ENCODE measurements at regions not wholly inside any gene's neighbourhood (a gene's known extent, or its start where the extent isn't known, plus 50 kb on each side); places are given as distances from the start of the nearest gene placed in this dataset.

GRCh38 chr2:458425-458815 lies 170.5 kb upstream of the ALKAL2 start:
- TF ChIP-seq, protein P1, sequence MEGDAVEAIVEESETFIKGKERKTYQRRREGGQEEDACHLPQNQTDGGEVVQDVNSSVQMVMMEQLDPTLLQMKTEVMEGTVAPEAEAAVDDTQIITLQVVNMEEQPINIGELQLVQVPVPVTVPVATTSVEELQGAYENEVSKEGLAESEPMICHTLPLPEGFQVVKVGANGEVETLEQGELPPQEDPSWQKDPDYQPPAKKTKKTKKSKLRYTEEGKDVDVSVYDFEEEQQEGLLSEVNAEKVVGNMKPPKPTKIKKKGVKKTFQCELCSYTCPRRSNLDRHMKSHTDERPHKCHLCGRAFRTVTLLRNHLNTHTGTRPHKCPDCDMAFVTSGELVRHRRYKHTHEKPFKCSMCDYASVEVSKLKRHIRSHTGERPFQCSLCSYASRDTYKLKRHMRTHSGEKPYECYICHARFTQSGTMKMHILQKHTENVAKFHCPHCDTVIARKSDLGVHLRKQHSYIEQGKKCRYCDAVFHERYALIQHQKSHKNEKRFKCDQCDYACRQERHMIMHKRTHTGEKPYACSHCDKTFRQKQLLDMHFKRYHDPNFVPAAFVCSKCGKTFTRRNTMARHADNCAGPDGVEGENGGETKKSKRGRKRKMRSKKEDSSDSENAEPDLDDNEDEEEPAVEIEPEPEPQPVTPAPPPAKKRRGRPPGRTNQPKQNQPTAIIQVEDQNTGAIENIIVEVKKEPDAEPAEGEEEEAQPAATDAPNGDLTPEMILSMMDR (conservative IDR thresholded peaks at IDR 0.05 in 1 of 2, IDR thresholded peaks at IDR 0.05 in 1 of 2; ENCODE audit: low read depth in 1 of 2, low read length in 2 of 2), result no peak
- TF ChIP-seq EZH2 (IDR thresholded peaks at IDR 0.05; ENCODE audit: low read length, missing control alignments), result no peak
- no peak overlapping the region for H3K9ac ChIP-seq (ENCODE audit: insufficient read depth, low read length)
- H3K9me3 ChIP-seq (ENCODE audit: control insufficient read depth, insufficient read depth, low read depth, low read length), result no peaks in the 10 kb centered on the region
- no peaks in the 10 kb centered on the region for H3K79me2 ChIP-seq (ENCODE audit: control insufficient read depth, insufficient read depth, low read length)
- DNase-seq (ENCODE audit: low read depth in 2 of 2), result no peak
- no peak overlapping the region for H3K4me2 ChIP-seq (ENCODE audit: extremely low read depth, insufficient read depth, low read length)
- no peaks in the 10 kb centered on the region for H3K4me1 ChIP-seq (ENCODE audit: control insufficient read depth, extremely low read depth, insufficient read depth, low read length)
- H3K27me3 ChIP-seq (ENCODE audit: control insufficient read depth, insufficient read depth, low read length), result no peaks in the 10 kb centered on the region
- H3K27ac ChIP-seq (ENCODE audit: insufficient read depth, low read length), result no peak overlapping the region
- H4K20me1 ChIP-seq (ENCODE audit: control insufficient read depth, extremely low read depth, insufficient read depth, low read length), result no peaks in the 10 kb centered on the region
- no peak overlapping the region for H3K4me3 ChIP-seq (replicated peaks in 1 of 4; ENCODE audit: control extremely low read depth in 1 of 4, insufficient read depth in 1 of 4, low read depth in 3 of 4, low read length in 4 of 4)
- no peak overlapping the region for H2AFZ ChIP-seq (ENCODE audit: low read length)
- H3K36me3 ChIP-seq (ENCODE audit: control insufficient read depth, insufficient read depth, low read length), result no peaks in the 10 kb centered on the region

DNA sequence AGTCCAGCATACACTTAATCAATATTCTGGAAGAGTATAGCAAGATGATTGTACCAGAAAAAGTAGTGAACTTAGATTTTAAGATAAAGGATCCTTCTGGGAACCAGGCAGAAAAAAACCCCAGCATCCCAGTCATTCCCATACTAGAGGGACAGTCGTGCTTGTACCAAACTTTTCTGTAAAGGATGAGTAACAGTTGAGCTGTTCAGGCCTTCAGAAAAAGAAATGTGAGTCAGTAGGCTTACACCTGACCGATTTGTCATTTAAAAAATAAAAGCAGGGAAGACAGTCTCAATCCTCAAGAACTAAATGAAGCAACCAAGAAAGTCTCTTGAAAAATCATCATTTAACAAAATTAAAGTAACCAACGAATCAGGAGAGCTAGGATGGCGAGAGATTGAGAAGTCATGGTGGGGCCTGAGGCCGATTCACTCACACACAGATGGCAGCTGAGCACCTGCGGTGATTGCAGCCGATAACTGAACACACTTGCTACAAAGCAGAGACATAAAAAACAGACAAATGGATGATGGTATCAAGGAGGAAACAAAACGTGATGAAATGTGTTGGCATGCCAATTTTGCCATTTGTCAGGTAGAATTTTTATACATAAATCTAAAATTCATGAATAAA lies 170.0 kb upstream of the ALKAL2 start:
- Histone ChIP-seq H4K20me1 (ENCODE audit: control insufficient read depth, extremely low read depth, insufficient read depth, low read length) (no peaks in the 10 kb centered on the region), H3K9ac (ENCODE audit: insufficient read depth, low read length) (no peak overlapping the region), H3K9me3 (ENCODE audit: control insufficient read depth, insufficient read depth, low read depth, low read length) (no peaks in the 10 kb centered on the region), H3K27me3 (ENCODE audit: control insufficient read depth, insufficient read depth, low read length) (no peaks in the 10 kb centered on the region), H3K79me2 (ENCODE audit: control insufficient read depth, insufficient read depth, low read length) (no peaks in the 10 kb centered on the region), H3K27ac (ENCODE audit: insufficient read depth, low read length) (no peak overlapping the region), H3K4me2 (ENCODE audit: extremely low read depth, insufficient read depth, low read length) (no peak overlapping the region), H3K36me3 (ENCODE audit: control insufficient read depth, insufficient read depth, low read length) (no peaks in the 10 kb centered on the region), H3K4me3 (replicated peaks in 1 of 4; ENCODE audit: control extremely low read depth in 1 of 4, insufficient read depth in 1 of 4, low read depth in 3 of 4, low read length in 4 of 4) (no peak overlapping the region), H3K4me1 (ENCODE audit: control insufficient read depth, extremely low read depth, insufficient read depth, low read length) (no peaks in the 10 kb centered on the region), H2AFZ (ENCODE audit: low read length) (no peak overlapping the region)
- DNase-seq (ENCODE audit: low read depth in 2 of 2), result no peak
- TF ChIP-seq, protein P1 (conservative IDR thresholded peaks at IDR 0.05 in 1 of 2, IDR thresholded peaks at IDR 0.05 in 1 of 2; ENCODE audit: low read depth in 1 of 2, low read length in 2 of 2), result no peak
- no peak for TF ChIP-seq EZH2 (IDR thresholded peaks at IDR 0.05; ENCODE audit: low read length, missing control alignments)

DNA sequence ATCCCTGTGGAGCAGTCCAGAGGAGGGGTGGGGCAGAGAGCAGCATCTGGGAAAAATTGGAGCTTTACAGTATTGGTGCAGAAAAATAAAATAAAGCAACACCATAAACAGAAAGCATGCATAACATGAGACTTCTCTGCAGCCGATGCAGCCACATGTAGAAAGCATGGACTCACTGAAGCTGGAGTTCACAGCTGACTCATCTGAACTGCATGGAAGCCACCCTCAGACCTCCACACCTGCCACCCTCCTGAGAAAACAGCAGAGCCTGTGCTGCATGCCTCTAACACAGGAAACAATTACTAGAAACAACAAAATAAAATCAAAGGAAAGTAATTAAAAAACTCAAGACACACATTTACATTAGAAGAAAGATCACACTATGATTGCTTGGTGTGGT lies 169.4 kb upstream of the ALKAL2 start:
- H4K20me1 ChIP-seq (ENCODE audit: control insufficient read depth, extremely low read depth, insufficient read depth, low read length), result no peaks in the 10 kb centered on the region
- H3K4me1 ChIP-seq (ENCODE audit: control insufficient read depth, extremely low read depth, insufficient read depth, low read length), result no peaks in the 10 kb centered on the region
- no peak overlapping the region for H3K9ac ChIP-seq (ENCODE audit: insufficient read depth, low read length)
- H2AFZ ChIP-seq (ENCODE audit: low read length), result no peak overlapping the region
- H3K27me3 ChIP-seq (ENCODE audit: control insufficient read depth, insufficient read depth, low read length), result no peaks in the 10 kb centered on the region
- H3K4me2 ChIP-seq (ENCODE audit: extremely low read depth, insufficient read depth, low read length), result no peak overlapping the region
- H3K27ac ChIP-seq (ENCODE audit: insufficient read depth, low read length), result no peak overlapping the region
- H3K9me3 ChIP-seq (ENCODE audit: control insufficient read depth, insufficient read depth, low read depth, low read length), result no peaks in the 10 kb centered on the region
- DNase-seq (ENCODE audit: low read depth in 2 of 2), result no peak
- TF ChIP-seq, protein P1 (conservative IDR thresholded peaks at IDR 0.05 in 1 of 2, IDR thresholded peaks at IDR 0.05 in 1 of 2; ENCODE audit: low read depth in 1 of 2, low read length in 2 of 2), result no peak
- no peak for TF ChIP-seq EZH2 (IDR thresholded peaks at IDR 0.05; ENCODE audit: low read length, missing control alignments)
- no peak overlapping the region for H3K4me3 ChIP-seq (replicated peaks in 1 of 4; ENCODE audit: control extremely low read depth in 1 of 4, insufficient read depth in 1 of 4, low read depth in 3 of 4, low read length in 4 of 4)
- H3K79me2 ChIP-seq (ENCODE audit: control insufficient read depth, insufficient read depth, low read length), result no peaks in the 10 kb centered on the region
- no peaks in the 10 kb centered on the region for H3K36me3 ChIP-seq (ENCODE audit: control insufficient read depth, insufficient read depth, low read length)
